Endothelial cell of umbilical vein (primary cell): ENCODE measurements at regions not wholly inside any gene's neighbourhood (a gene's known extent, or its start where the extent isn't known, plus 50 kb on each side); places are given as distances from the start of the nearest gene placed in this dataset.

Source experiments
- BruUV-seq: library from RNA; stranded (reverse); fragments of 400-500 nt; replicated peaks from 2 replicates; lab custom pipeline; 2021; lab: Mats Ljungman, UMichigan
- CTCF ChIA-PET: fragments of 300-600, 350-600 bp; sonication (Branson Sonifier 250); formaldehyde crosslinking; loops from one replicate; lab custom pipeline; 2021; ENCODE audit warnings: antibody characterized with exemption, inconsistent platforms; lab: Charles Lee
- POLR2A ChIA-PET: fragments of 300-600, 350-600 bp; sonication (Branson Sonifier 250); formaldehyde crosslinking; loops from one replicate; lab custom pipeline; 2021; ENCODE audit warnings: antibody characterized with exemption, inconsistent platforms; lab: Charles Lee
- DNase-seq: peaks from one replicate; pipeline ENCODE4 v3.0.0-alpha.2; 2011; ENCODE audit warnings: low read depth, low spot score
- FAIRE-seq: peaks from 2 replicates; lab custom pipeline; 2011; peaks lifted over from hg19 to GRCh38; lab: Jason Lieb, UNC
- H2AFZ ChIP-seq: 2 replicates; pipeline ENCODE4 v1.6.0; 2012; ENCODE audit warnings: low read depth, low read length, control low read depth, inconsistent platforms
- H3K27ac ChIP-seq: 2 replicates; pipeline ENCODE4 v1.5.1; 2011; ENCODE audit warnings: low read depth, mild to moderate bottlenecking, control low read depth, low read length, moderate library complexity; ENCODE audit not compliant: insufficient read depth
- H3K27me3 ChIP-seq, 2 experiments: 2 replicates each; pipeline versions ENCODE4 v1.6.0 to v1.6.1; 2011; ENCODE audit warnings: low read length in 2 of 2, mixed read lengths in 1 of 2; ENCODE audit not compliant: control insufficient read depth in 2 of 2, insufficient read depth in 2 of 2
- H3K36me3 ChIP-seq, 2 experiments: 2 replicates in 1 of 2; 3 replicates in 1 of 2; pipeline ENCODE4 v1.5.1; 2011; ENCODE audit warnings: low read length in 2 of 2, mild to moderate bottlenecking in 1 of 2, moderate library complexity in 1 of 2; ENCODE audit not compliant: control insufficient read depth in 2 of 2, insufficient read depth in 2 of 2; ENCODE audit errors: extremely low read depth in 1 of 2
- H3K4me1 ChIP-seq: 3 replicates; pipeline ENCODE4 v1.5.1; 2011; ENCODE audit warnings: mild to moderate bottlenecking, low read length; ENCODE audit not compliant: control insufficient read depth, insufficient read depth; ENCODE audit errors: extremely low read depth
- H3K4me2 ChIP-seq: 2 replicates; pipeline ENCODE4 v1.6.1; 2011; ENCODE audit warnings: low read length, control low read depth, mixed read lengths; ENCODE audit not compliant: insufficient read depth
- H3K4me3 ChIP-seq, 3 experiments: fragments of 200-600 bp in 1 of 3; sonication (generic), shearing (Covaris generic) in 1 of 3; replicated peaks in 1 of 3; 2 replicates each; pipeline ENCODE4 v1.5.1; 2011 to 2016; ENCODE audit warnings: control low read depth in 3 of 3, low read length in 3 of 3, mild to moderate bottlenecking in 2 of 3, inconsistent platforms in 1 of 3, low read depth in 1 of 3, moderate library complexity in 1 of 3; ENCODE audit not compliant: insufficient read depth in 1 of 3
- H3K79me2 ChIP-seq: 2 replicates; pipeline ENCODE4 v1.6.0; 2012; ENCODE audit warnings: low read length, inconsistent platforms; ENCODE audit not compliant: control insufficient read depth, insufficient read depth
- H3K9ac ChIP-seq: replicated peaks from 2 replicates; pipeline ENCODE3; 2011; ENCODE audit warnings: low read length, control low read depth; ENCODE audit not compliant: insufficient read depth; ENCODE audit errors: extremely low read depth
- H3K9me1 ChIP-seq: replicated peaks from 3 replicates; pipeline ENCODE4 v1.6.0; 2011; ENCODE audit warnings: mild to moderate bottlenecking, low read length; ENCODE audit not compliant: control insufficient read depth, insufficient read depth; ENCODE audit errors: extremely low read depth
- H3K9me3 ChIP-seq: replicated peaks from 2 replicates; pipeline ENCODE4 v1.5.1; 2012; ENCODE audit warnings: low read length, inconsistent platforms; ENCODE audit not compliant: control insufficient read depth, insufficient read depth
- H4K20me1 ChIP-seq: replicated peaks from 2 replicates; pipeline ENCODE3; 2011; ENCODE audit warnings: mild to moderate bottlenecking, low read length; ENCODE audit not compliant: control insufficient read depth, insufficient read depth; ENCODE audit errors: extremely low read depth
- EZH2 ChIP-seq: IDR thresholded peaks from 2 replicates; pipeline ENCODE4 v1.6.1; 2012; ENCODE audit warnings: borderline replicate concordance, low read depth, mild to moderate bottlenecking, moderate library complexity, low read length, inconsistent platforms; ENCODE audit not compliant: severe bottlenecking
- FOS ChIP-seq: IDR thresholded peaks from 2 replicates; pipeline ENCODE4 v1.6.1; 2011; ENCODE audit warnings: mild to moderate bottlenecking, low read length, moderate library complexity, borderline replicate concordance; ENCODE audit not compliant: insufficient read depth
- GATA2 ChIP-seq: IDR thresholded peaks from 2 replicates; pipeline ENCODE4 v1.7.0; 2011; ENCODE audit warnings: low read depth, mild to moderate bottlenecking, moderate library complexity, mixed read lengths, low read length; ENCODE audit not compliant: insufficient read length, insufficient read depth
- JUN ChIP-seq: IDR thresholded peaks from 2 replicates; pipeline ENCODE4 v1.6.1; 2011; ENCODE audit warnings: borderline replicate concordance, low read depth; ENCODE audit not compliant: insufficient read length, insufficient read depth
- MAX ChIP-seq: IDR thresholded peaks from 2 replicates; pipeline ENCODE4 v1.6.1; 2011; ENCODE audit not compliant: insufficient read depth, insufficient read length
- POLR2A ChIP-seq: IDR thresholded peaks from 2 replicates; pipeline ENCODE4 v1.6.1; 2012; ENCODE audit warnings: low read depth, mild to moderate bottlenecking, control low read depth, low read length
- POLR2AphosphoS5 ChIP-seq: IDR thresholded peaks from 2 replicates; pipeline ENCODE4 v1.6.1; 2012; ENCODE audit warnings: low read depth, mild to moderate bottlenecking, control low read depth, low read length, moderate library complexity; ENCODE audit not compliant: insufficient read depth
- dilution Hi-C: fragments of 300-500 bp; cut with MboI; formaldehyde crosslinking; loops from one replicate; pipeline ENCODE4 v1.15.0; 2019; ENCODE audit warnings: low sequenced_read_pairs; ENCODE audit not compliant: extremely low pct_ligation_motif_present
- intact Hi-C: fragments of 100-400 bp; cut with micrococcal nuclease; formaldehyde crosslinking; loops from one replicate; pipeline ENCODE4 v1.10.0; 2022
- TF ChIP-seq, protein P1 (sequence below), 2 donors: IDR thresholded peaks; 1 replicate in 1 of 2; 2 replicates in 1 of 2; pipeline ENCODE4 v1.5.1; 2011; ENCODE audit warnings: low read length in 2 of 2, mild to moderate bottlenecking in 2 of 2, moderate library complexity in 2 of 2, control low read depth in 1 of 2, inconsistent platforms in 1 of 2, low read depth in 1 of 2; ENCODE audit not compliant: insufficient read depth in 1 of 2; ENCODE audit errors: extremely low read depth in 1 of 2

DNA sequence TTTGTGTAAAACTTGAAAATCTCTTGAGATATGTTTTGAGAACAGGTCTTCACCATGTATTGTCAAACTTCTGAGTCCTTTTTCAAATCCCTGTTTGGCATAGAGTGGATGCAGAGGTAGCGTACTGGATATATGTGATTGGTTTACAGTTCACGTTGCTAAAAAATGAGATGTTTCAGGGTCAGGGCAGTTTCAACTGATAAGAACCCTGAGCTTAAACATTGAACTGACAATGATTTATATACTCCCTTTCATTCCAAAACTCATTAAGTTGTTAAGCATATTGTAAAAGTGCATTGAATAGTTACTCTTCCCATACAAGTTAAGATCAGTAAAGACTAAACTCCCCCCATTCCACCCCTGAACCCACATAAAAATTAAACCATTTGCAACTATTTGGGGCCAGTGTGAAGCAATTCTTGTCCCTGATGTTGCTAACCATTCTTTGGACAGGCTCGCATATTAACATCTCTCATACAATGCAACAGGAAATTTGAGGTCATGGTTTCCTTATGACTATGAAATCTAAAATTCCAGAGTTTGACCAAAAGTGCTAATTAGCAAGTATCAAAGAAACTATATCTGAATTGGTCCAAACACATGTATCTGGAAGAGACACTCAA lies 470.9 kb upstream of the ACVR2A start:
- CTCF ChIA-PET = no interaction called here
- H3K36me3 ChIP-seq = no peaks in the 10 kb centered on the region
- no peaks in the 10 kb centered on the region for H3K4me1 ChIP-seq
- no peak overlapping the region for H3K4me2 ChIP-seq
- dilution Hi-C loops (no loop called here), intact Hi-C loops (no loop called here)
- H3K27ac ChIP-seq = no peak overlapping the region
- POLR2A ChIA-PET = no interaction called here
- TF ChIP-seq GATA2 (no peak), POLR2A (no peak), JUN (no peak)
- TF ChIP-seq, protein P1, sequence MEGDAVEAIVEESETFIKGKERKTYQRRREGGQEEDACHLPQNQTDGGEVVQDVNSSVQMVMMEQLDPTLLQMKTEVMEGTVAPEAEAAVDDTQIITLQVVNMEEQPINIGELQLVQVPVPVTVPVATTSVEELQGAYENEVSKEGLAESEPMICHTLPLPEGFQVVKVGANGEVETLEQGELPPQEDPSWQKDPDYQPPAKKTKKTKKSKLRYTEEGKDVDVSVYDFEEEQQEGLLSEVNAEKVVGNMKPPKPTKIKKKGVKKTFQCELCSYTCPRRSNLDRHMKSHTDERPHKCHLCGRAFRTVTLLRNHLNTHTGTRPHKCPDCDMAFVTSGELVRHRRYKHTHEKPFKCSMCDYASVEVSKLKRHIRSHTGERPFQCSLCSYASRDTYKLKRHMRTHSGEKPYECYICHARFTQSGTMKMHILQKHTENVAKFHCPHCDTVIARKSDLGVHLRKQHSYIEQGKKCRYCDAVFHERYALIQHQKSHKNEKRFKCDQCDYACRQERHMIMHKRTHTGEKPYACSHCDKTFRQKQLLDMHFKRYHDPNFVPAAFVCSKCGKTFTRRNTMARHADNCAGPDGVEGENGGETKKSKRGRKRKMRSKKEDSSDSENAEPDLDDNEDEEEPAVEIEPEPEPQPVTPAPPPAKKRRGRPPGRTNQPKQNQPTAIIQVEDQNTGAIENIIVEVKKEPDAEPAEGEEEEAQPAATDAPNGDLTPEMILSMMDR (IDR thresholded peaks at IDR 0.05; ENCODE audit: extremely low read depth in 1 of 2, insufficient read depth in 1 of 2, low read depth in 1 of 2, low read length in 2 of 2) = no peak
- no peaks in the 10 kb centered on the region for H3K27me3 ChIP-seq
- FAIRE-seq (no peak), DNase-seq (no peak)
- H3K79me2 ChIP-seq = no peaks in the 10 kb centered on the region
- H3K4me3 ChIP-seq = no peak overlapping the region
- no peak overlapping the region for H2AFZ ChIP-seq
- no TSS peak for BruUV-seq
- H3K9ac ChIP-seq = no peak overlapping the region
- no peaks in the 10 kb centered on the region for H3K9me1 ChIP-seq
- H3K9me3 ChIP-seq = no peaks in the 10 kb centered on the region
- H4K20me1 ChIP-seq = no peaks in the 10 kb centered on the region

- intact Hi-C loops (no loop called here), dilution Hi-C loops (no loop called here)
- no TSS peak for BruUV-seq
- Histone ChIP-seq H3K79me2 (no peaks in the 10 kb centered on the region), H3K36me3 (no peaks in the 10 kb centered on the region), H3K27ac (no peak overlapping the region), H3K9ac (no peak overlapping the region), H2AFZ (no peak overlapping the region), H3K9me3 (peaks cover 2% of the 10 kb centered on the region), H3K27me3 (no peaks in the 10 kb centered on the region), H3K9me1 (no peaks in the 10 kb centered on the region), H4K20me1 (no peaks in the 10 kb centered on the region), H3K4me3 (no peak overlapping the region), H3K4me2 (no peak overlapping the region), H3K4me1 (no peaks in the 10 kb centered on the region)
- ChIA-PET CTCF (no interaction called here), POLR2A (no interaction called here)
- TF ChIP-seq EZH2 = no peak
- no peak for TF ChIP-seq FOS
- TF ChIP-seq JUN = no peak
- TF ChIP-seq MAX = no peak
- TF ChIP-seq POLR2AphosphoS5 = no peak
- no peak for TF ChIP-seq POLR2A
- DNase-seq (no peak), FAIRE-seq (no peak)
Measured at GRCh38 chr2:147368306-147368705, 476.5 kb upstream of the ACVR2A start.
